HG02870 (cell line): ENCODE measurements at regions not wholly inside any gene's neighbourhood (a gene's known extent, or its start where the extent isn't known, plus 50 kb on each side); places are given as distances from the start of the nearest gene placed in this dataset.

Experiments used
- ATAC-seq: cut with Tn5 transposase; IDR thresholded peaks from one replicate; pipeline ENCODE4 v1.9.1; 2021; ENCODE audit warnings: mild to moderate bottlenecking, moderate library complexity; ENCODE audit not compliant: unreplicated experiment

DNA sequence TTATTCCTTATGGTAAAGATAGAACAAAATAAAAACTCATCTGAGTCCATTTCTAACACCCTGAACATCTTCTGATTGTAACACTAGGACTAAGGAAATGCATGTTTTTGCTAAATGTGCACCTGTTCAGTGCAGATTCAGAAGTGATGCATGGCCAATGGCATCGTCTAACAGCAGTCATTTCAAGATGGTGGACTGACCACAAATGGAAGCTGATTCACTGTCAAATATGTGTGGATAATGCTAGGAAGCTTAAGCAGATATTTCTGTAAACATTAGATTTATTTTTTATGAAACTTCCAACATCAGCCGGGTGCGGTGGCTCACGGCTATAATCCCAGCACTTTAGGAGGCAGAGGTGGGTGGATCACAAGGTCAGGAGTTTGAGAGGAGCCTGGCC is 394.8 kb downstream of the SAMD5 start:
- ATAC-seq = no peak

DNA sequence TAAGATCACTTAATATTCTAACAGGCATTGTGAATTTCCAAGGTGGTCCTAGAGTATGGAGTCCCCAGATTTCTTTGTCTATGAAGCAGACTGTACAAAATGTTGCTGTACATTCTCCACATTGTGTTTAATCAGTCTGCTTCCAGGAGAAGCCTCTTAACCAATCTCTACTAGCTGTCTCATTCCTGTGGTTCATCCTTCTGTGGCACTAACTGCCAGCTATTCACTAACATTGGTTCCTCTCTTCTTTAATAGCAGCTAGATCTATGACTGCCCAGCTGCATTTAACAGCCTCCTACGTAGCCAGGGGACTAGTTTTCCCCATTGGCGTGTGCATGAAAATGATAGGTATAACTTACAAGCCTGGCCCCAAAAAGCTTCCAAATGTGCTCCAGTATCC is 395.4 kb downstream of the SAMD5 start:
- no peak for ATAC-seq

- no peak for ATAC-seq
Measured at GRCh38 chr6:147904416-147904815, 395.9 kb downstream of the SAMD5 start.

- ATAC-seq = no peak
Measured at GRCh38 chr6:147905711-147906110, 397.2 kb downstream of the SAMD5 start.

GRCh38 chr6:147906361-147906760 is 397.9 kb downstream of the SAMD5 start:
- ATAC-seq = no peak

GRCh38 chr6:147909640-147910039 is 401.1 kb downstream of the SAMD5 start:
- no peak for ATAC-seq

- no peak for ATAC-seq
Measured at GRCh38 chr6:147910281-147910680, 401.8 kb downstream of the SAMD5 start.

- no peak for ATAC-seq
Measured at GRCh38 chr6:147911057-147911456, 402.6 kb downstream of the SAMD5 start.

DNA sequence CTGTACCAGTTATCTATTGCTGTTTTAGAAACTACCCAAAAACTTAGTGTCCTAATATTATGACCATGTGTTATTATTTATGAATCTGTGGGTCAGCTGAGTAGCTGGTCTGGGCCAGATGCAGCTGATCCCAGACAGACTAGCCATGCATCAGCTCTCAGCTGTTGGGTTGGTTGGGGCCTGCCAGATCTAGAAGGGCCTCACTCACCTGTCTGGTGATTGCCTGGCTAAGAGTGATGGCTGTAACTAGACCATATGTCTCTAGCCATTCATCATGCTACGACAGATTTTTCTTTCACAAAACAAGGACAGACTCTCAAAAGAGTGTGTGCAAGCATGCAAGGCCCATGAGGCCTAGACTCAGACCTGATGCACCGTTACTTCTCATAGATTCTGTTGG is 403.2 kb downstream of the SAMD5 start:
- no peak for ATAC-seq

DNA sequence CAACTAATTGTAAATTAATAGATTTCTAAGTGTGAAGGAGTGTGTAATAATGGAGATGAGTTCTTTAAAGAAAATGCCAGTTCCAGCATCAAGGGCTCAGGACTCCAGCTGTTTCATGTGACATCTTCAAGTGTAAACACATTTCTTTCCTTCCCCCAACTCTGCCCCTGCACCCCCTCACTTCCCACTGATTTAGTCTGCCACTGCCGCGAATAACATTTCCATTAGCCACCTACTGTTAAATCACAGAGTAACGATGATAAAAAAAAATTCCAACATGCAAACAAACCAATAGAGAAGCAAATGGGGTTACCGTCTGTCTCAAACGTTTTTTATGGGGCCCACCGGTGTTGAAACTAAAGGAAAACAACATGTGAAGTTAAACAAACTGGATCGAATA is 414.3 kb downstream of the SAMD5 start:
- ATAC-seq = no peak

- ATAC-seq = no peak
Measured at GRCh38 chr6:147924598-147924997, 416.1 kb downstream of the SAMD5 start.

DNA sequence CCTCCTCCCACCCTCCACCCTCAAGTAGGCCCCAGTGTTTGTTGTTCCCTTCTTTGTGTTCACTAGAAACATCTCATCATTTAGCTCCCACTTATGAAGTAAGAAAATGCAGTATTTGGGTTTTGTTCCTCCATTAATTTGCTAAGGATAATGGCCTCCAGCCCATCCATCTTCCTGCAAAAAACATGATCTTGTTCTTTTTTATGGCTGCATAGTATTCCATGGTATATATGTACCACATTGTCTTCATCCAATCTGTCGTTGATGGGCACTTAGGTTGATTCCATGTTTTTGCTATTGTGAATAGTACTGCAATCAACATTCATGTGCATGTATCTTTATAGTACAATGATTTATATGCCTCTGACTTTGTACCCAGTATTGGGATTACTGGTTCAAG is 416.8 kb upstream of the SASH1 start:
- ATAC-seq = no peak

GRCh38 chr6:147930745-147931144 is 411.9 kb upstream of the SASH1 start:
- no peak for ATAC-seq

- ATAC-seq = no peak
Measured at GRCh38 chr6:147933224-147933623, 409.4 kb upstream of the SASH1 start.

- no peak for ATAC-seq
Measured at GRCh38 chr6:147935656-147936055, 407.0 kb upstream of the SASH1 start.

DNA sequence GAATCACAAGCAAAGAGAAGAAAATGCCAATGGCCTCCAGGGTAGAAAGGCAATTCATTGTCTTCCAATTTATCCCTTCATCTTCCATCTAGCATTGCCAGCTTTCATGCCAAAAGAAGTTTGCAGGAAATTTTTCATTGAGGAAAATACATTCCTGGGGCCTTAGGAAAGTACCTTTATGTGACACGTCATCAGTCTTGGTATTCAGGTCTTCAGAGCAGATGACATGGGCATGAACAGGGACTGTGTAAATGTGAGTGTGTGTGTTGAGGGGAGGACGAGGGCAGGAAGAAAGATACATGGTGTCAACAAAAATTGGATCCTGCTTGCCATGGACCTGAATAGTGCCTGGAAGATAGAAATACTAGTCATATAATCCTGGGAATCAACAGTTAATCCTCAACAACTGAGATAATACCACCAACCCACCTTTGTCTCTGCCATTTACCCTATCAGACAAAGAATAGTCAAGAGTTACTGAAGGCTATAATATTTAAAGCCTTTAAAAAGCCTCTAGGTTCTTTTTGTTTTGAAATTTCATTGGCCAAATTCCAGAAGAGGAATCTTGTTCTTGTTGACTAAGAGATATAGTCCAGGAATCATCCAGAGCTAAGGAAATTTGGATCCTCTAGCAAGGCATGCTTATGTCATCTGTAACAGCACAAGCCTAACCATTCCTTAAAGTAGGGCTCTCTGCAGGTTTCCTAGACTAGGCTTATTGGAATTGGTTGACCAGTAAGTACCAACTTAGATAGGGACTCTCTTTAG is 405.8 kb upstream of the SASH1 start:
- no peak for ATAC-seq

GRCh38 chr6:147941143-147941542 is 401.5 kb upstream of the SASH1 start:
- ATAC-seq = no peak

GRCh38 chr6:147942363-147942762 is 400.3 kb upstream of the SASH1 start:
- ATAC-seq = no peak

DNA sequence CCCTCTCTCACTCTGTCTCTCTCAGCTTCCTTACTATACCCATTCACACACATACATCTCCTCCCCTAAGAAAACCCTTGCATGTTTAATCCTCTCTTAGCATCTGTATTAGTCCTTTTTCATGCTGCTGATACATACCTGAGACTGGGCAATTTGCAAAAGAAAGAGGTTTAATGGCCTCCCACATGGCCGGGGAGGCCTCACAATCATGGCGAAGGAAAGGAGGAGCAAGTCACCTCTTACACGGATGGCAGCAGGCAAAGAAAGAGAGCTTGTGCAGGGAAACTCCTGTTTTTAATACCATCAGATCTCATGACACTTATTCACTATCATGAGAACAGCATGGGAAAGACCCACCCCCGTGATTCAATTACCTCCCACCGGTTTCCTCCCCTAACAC is 398.5 kb upstream of the SASH1 start:
- no peak for ATAC-seq

DNA sequence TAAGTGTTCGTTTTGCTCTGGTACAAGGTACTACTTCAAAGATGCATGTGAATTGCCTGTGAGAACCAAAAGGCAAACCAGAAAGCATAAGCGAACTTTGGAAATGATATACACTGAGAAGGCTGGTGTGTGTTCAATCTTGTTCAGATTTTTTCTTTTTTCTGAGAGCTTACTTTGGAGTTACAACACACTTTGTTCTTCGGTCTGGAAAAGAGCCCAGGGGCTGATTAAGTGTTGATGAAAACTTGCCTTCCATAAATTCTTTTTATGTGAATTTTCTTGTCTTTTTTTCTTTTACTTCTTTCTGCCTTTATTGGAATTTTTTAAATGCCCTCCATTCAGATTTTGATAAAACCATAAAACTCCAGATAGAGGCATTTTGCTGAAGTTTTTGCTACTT is 395.1 kb upstream of the SASH1 start:
- no peak for ATAC-seq

- ATAC-seq = no peak
Measured at GRCh38 chr6:147949981-147950622, 392.5 kb upstream of the SASH1 start.

- ATAC-seq = no peak
Measured at GRCh38 chr6:147950623-147950987, 392.0 kb upstream of the SASH1 start.

DNA sequence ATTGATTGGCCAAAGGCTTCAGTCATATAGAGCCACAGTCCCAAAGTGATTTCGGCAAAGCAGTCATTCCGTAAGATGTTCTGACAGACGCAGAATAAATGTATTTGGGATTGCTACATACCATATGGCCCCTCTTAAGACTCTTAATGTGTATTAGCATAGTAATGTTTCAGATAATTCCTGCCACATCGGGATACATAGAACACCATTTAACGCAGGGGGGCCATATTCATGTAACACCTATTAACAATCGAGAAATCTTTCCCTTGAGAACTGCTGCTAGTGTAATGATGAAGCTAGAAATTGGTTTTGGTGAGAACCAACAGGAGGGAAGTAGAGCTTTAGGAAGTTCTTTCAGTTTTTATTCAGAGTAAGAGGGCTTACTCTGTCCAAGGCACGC is 390.9 kb upstream of the SASH1 start:
- no peak for ATAC-seq
